ENCODE measurements at regions not wholly inside any gene's neighbourhood (a gene's known extent, or its start where the extent isn't known, plus 50 kb on each side); places are given as distances from the start of the nearest gene placed in this dataset.

DNA sequence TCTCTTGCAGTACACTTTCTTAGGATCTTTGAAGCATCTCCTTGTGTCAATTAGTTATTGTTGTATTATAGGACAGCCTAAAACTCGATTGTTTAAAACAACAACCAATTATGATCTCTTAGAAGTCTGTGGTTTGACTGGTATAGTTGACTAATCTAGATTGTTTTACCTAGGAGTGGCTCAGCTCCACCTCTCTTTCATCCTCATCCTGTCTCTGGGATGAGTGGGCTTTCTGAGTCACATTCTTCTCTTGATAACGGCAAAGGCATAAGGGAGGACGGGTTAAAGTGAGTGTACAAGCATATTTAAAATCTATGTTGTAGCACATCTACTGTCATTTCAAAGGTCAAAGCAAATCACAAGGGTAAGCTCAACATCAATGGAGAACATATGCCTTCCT is 102.3 kb upstream of the GULP1 start:
- Histone ChIP-seq H3K4me3 (no peak overlapping the region), H3K36me3 (no peaks in the 10 kb centered on the region), H3K9me3 (no peaks in the 10 kb centered on the region), H3K27me3 (replicated peaks; ENCODE audit: insufficient read depth) (no peaks in the 10 kb centered on the region), H3K27ac (no peak overlapping the region), H3K4me1 (replicated peaks) (no peaks in the 10 kb centered on the region)
- WGBS: 82% methylated on average over 3 of the region's 3 CpGs
- intact Hi-C loops (cut with DNase I): no loop called here
- DNase-seq (ENCODE audit: low spot score): no peak
- TF ChIP-seq POLR2AphosphoS5 (IDR thresholded peaks at IDR 0.05) (no peak), POLR2A (IDR thresholded peaks at IDR 0.05) (no peak)
- TF ChIP-seq, protein P1, sequence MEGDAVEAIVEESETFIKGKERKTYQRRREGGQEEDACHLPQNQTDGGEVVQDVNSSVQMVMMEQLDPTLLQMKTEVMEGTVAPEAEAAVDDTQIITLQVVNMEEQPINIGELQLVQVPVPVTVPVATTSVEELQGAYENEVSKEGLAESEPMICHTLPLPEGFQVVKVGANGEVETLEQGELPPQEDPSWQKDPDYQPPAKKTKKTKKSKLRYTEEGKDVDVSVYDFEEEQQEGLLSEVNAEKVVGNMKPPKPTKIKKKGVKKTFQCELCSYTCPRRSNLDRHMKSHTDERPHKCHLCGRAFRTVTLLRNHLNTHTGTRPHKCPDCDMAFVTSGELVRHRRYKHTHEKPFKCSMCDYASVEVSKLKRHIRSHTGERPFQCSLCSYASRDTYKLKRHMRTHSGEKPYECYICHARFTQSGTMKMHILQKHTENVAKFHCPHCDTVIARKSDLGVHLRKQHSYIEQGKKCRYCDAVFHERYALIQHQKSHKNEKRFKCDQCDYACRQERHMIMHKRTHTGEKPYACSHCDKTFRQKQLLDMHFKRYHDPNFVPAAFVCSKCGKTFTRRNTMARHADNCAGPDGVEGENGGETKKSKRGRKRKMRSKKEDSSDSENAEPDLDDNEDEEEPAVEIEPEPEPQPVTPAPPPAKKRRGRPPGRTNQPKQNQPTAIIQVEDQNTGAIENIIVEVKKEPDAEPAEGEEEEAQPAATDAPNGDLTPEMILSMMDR (IDR thresholded peaks at IDR 0.05): no peak

DNA sequence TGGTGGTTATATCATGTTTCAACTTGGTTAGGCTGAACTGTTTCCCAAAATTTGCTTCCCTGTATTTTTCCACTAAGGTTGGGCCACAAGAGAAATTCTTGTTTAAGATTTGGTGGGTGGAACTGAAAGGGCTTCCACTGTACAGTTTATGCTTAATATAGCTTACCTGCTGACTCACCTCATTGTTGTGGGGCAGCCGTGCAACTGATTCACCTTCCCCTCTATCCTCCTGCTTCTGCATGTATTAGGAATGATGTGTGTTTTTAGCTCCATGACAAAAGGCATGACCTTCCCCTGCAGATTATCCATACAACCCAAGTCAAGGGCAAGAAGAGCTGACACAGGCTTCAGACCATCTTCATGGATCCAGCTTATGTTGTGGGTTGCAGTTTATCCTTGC is 98.4 kb upstream of the GULP1 start:
- no peak for DNase-seq (ENCODE audit: low spot score)
- 79% methylated on average over 1 of the region's 1 CpG for WGBS
- Histone ChIP-seq H3K36me3 (no peaks in the 10 kb centered on the region), H3K27ac (no peak overlapping the region), H3K4me1 (replicated peaks) (no peaks in the 10 kb centered on the region), H3K9me3 (no peaks in the 10 kb centered on the region), H3K4me3 (no peak overlapping the region), H3K27me3 (replicated peaks; ENCODE audit: insufficient read depth) (no peaks in the 10 kb centered on the region)
- intact Hi-C loops (cut with DNase I): no loop called here
- TF ChIP-seq POLR2AphosphoS5 (IDR thresholded peaks at IDR 0.05) (no peak), POLR2A (IDR thresholded peaks at IDR 0.05) (no peak)
- TF ChIP-seq, protein P1 (IDR thresholded peaks at IDR 0.05): no peak

DNA sequence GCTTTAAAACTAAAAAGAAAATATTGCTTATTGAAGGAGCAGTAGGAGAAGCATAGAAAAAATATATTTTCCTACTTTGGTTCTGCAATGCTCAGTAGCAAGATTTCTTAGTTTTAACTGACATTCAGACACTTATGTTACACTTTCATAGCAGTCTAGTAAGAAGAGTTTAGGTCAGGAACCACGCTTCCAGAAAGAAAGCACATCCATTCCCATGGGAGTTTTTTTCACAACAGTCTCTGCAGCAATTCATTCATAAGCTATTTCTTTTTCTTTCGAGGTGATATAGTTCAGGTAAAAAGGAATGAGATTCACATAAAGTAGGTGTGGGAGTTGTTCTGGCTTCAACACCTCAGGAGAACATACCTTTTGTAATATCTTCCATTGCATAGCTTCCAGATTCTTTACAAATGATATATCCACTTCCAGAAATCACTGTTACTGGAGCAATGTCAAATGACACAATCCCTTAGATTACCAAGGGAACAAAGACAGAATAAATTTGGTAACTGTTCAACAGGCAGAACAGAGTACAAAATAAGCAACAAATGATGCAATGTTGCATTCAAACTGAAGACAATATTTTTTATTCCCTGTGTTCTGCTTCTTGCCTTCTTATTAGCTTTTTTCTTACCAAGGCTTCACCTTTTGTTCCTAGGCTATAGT is 95.2 kb upstream of the GULP1 start:
- H3K9me3 ChIP-seq: no peaks in the 10 kb centered on the region
- no peak overlapping the region for H3K4me3 ChIP-seq
- intact Hi-C loops (cut with DNase I): no loop called here
- 57% methylated on average over 2 of the region's 2 CpGs for WGBS
- TF ChIP-seq POLR2A (IDR thresholded peaks at IDR 0.05) (no peak), POLR2AphosphoS5 (IDR thresholded peaks at IDR 0.05) (no peak)
- TF ChIP-seq, protein P1 (IDR thresholded peaks at IDR 0.05): no peak
- H3K4me1 ChIP-seq (replicated peaks): no peaks in the 10 kb centered on the region
- no peak for DNase-seq (ENCODE audit: low spot score)
- H3K36me3 ChIP-seq: no peaks in the 10 kb centered on the region
- H3K27me3 ChIP-seq (replicated peaks; ENCODE audit: insufficient read depth): no peaks in the 10 kb centered on the region
- no peak overlapping the region for H3K27ac ChIP-seq

DNA sequence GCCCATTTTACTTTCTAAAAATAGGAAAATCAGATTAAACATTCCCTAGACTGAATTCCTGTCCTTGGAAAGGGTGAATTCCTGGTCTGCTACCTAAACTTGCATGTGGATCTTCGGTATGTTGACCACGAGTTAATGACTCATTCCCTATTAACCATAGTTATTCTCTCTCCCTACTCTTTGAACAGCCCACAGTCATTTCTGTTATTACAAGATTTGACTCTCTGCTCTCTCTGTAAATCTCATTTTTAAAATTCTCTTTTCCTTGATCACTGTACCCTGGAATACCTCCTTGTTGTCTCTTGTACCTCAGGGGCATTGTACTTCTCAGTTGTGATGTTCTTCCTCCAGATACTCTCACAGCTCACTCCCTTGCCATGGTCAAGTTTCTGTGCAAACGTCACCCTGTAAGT is 92.0 kb upstream of the GULP1 start:
- H3K9me3 ChIP-seq: no peaks in the 10 kb centered on the region
- no peaks in the 10 kb centered on the region for H3K36me3 ChIP-seq
- 57% methylated on average over 3 of the region's 3 CpGs for WGBS
- intact Hi-C loops (cut with DNase I): no loop called here
- H3K27ac ChIP-seq: no peak overlapping the region
- H3K4me1 ChIP-seq (replicated peaks): no peaks in the 10 kb centered on the region
- H3K27me3 ChIP-seq (replicated peaks; ENCODE audit: insufficient read depth): no peaks in the 10 kb centered on the region
- no peak for TF ChIP-seq POLR2A (IDR thresholded peaks at IDR 0.05)
- TF ChIP-seq, protein P1 (IDR thresholded peaks at IDR 0.05): no peak
- TF ChIP-seq POLR2AphosphoS5 (IDR thresholded peaks at IDR 0.05): no peak
- H3K4me3 ChIP-seq: no peak overlapping the region
- DNase-seq (ENCODE audit: low spot score): no peak

DNA sequence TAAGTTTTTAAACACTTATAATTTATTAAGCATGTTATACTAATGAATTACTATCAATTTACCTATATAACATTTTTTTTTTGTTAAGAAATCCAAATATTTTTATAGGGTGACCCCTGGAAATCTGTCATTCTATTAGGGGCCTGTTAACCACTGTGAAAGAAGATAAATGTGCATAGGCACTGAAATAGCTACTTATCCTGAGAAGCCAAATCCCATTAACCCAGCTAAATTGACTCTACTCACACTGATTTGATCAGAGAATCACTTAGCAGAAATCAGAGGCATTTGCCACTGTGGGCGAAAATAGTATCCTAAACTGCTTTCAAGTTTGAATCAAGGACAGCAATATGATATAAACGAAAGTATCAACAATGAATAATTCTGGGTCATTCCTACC is 90.0 kb upstream of the GULP1 start:
- intact Hi-C loops (cut with DNase I): no loop called here
- DNase-seq (ENCODE audit: low spot score): no peak

More for the DNA sequence above, 90.0 kb upstream of the GULP1 start:
- no peak for TF ChIP-seq POLR2A (IDR thresholded peaks at IDR 0.05)
- Histone ChIP-seq H3K36me3 (no peaks in the 10 kb centered on the region), H3K27me3 (replicated peaks; ENCODE audit: insufficient read depth) (no peaks in the 10 kb centered on the region), H3K4me1 (replicated peaks) (no peaks in the 10 kb centered on the region), H3K4me3 (no peak overlapping the region), H3K9me3 (no peaks in the 10 kb centered on the region), H3K27ac (no peak overlapping the region)
- 88% methylated on average over 2 of the region's 2 CpGs for WGBS
